Endothelial cell of umbilical vein (primary cell): ENCODE measurements at regions not wholly inside any gene's neighbourhood (a gene's known extent, or its start where the extent isn't known, plus 50 kb on each side); places are given as distances from the start of the nearest gene placed in this dataset.

Source experiments
- CTCF ChIP-seq, 2 donors: IDR thresholded peaks; 1 replicate in 1 of 2; 2 replicates in 1 of 2; pipeline ENCODE4 v1.5.1; 2011; ENCODE audit warnings: low read length in 2 of 2, mild to moderate bottlenecking in 2 of 2, moderate library complexity in 2 of 2, control low read depth in 1 of 2, inconsistent platforms in 1 of 2, low read depth in 1 of 2; ENCODE audit not compliant: insufficient read depth in 1 of 2; ENCODE audit errors: extremely low read depth in 1 of 2
- EZH2 ChIP-seq: IDR thresholded peaks from 2 replicates; pipeline ENCODE4 v1.6.1; 2012; ENCODE audit warnings: borderline replicate concordance, low read depth, mild to moderate bottlenecking, moderate library complexity, low read length, inconsistent platforms; ENCODE audit not compliant: severe bottlenecking
- FOS ChIP-seq: IDR thresholded peaks from 2 replicates; pipeline ENCODE4 v1.6.1; 2011; ENCODE audit warnings: mild to moderate bottlenecking, low read length, moderate library complexity, borderline replicate concordance; ENCODE audit not compliant: insufficient read depth
- GATA2 ChIP-seq: IDR thresholded peaks from 2 replicates; pipeline ENCODE4 v1.7.0; 2011; ENCODE audit warnings: low read depth, mild to moderate bottlenecking, moderate library complexity, mixed read lengths, low read length; ENCODE audit not compliant: insufficient read length, insufficient read depth
- JUN ChIP-seq: IDR thresholded peaks from 2 replicates; pipeline ENCODE4 v1.6.1; 2011; ENCODE audit warnings: borderline replicate concordance, low read depth; ENCODE audit not compliant: insufficient read length, insufficient read depth
- MAX ChIP-seq: IDR thresholded peaks from 2 replicates; pipeline ENCODE4 v1.6.1; 2011; ENCODE audit not compliant: insufficient read depth, insufficient read length
- POLR2A ChIP-seq: IDR thresholded peaks from 2 replicates; pipeline ENCODE4 v1.6.1; 2012; ENCODE audit warnings: low read depth, mild to moderate bottlenecking, control low read depth, low read length
- POLR2AphosphoS5 ChIP-seq: IDR thresholded peaks from 2 replicates; pipeline ENCODE4 v1.6.1; 2012; ENCODE audit warnings: low read depth, mild to moderate bottlenecking, control low read depth, low read length, moderate library complexity; ENCODE audit not compliant: insufficient read depth

- TF ChIP-seq CTCF (IDR thresholded peaks at IDR 0.05; ENCODE audit: extremely low read depth in 1 of 2, insufficient read depth in 1 of 2, low read depth in 1 of 2, low read length in 2 of 2) (no peak), EZH2 (no peak), POLR2AphosphoS5 (no peak), POLR2A (no peak), GATA2 (no peak), MAX (no peak), JUN (no peak), FOS (no peak)
Observed at GRCh38 chr17:12301551-12301950, 280.9 kb downstream of the MAP2K4 start.
